ENCODE measurements at regions not wholly inside any gene's neighbourhood (a gene's known extent, or its start where the extent isn't known, plus 50 kb on each side); places are given as distances from the start of the nearest gene placed in this dataset.

GRCh38 chr3:89656388-89656787 lies 549.0 kb downstream of the EPHA3 start:
- no peak for TF ChIP-seq SUZ12 (IDR thresholded peaks at IDR 0.05; ENCODE audit: extremely low read depth, insufficient read depth, insufficient read length)
- TF ChIP-seq YY1 (IDR thresholded peaks at IDR 0.05; ENCODE audit: insufficient read depth, insufficient read length): no peak
